H1 (cell line): ENCODE measurements at regions not wholly inside any gene's neighbourhood (a gene's known extent, or its start where the extent isn't known, plus 50 kb on each side); places are given as distances from the start of the nearest gene placed in this dataset.

Experiments used
- CTCF ChIA-PET: fragments of 300-600 bp; sonication (Branson Sonifier 250); formaldehyde crosslinking; loops from one replicate; lab custom pipeline; 2021; ENCODE audit not compliant: partially characterized antibody; lab: Charles Lee
- POLR2A ChIA-PET: fragments of 300-600 bp; sonication (Branson Sonifier 250); formaldehyde crosslinking; loops from one replicate; lab custom pipeline; 2021; ENCODE audit warnings: inconsistent platforms; ENCODE audit not compliant: partially characterized antibody; lab: Charles Lee
- DNase-seq, 2 experiments: peaks; one replicate each; pipeline versions ENCODE4 v3.0.0 to v3.0.0-alpha.2; 2010 to 2022; ENCODE audit warnings: low spot score in 2 of 2, low read depth in 1 of 2, mixed read lengths in 1 of 2
- FAIRE-seq: peaks from 2 replicates; lab custom pipeline; 2011; peaks lifted over from hg19 to GRCh38; lab: Jason Lieb, UNC
- H2AFZ ChIP-seq: 2 replicates; pipeline ENCODE4 v1.8.1; 2012; ENCODE audit warnings: low read length, inconsistent platforms
- H2AK5ac ChIP-seq: 2 replicates; pipeline ENCODE4 v1.6.1; 2013; ENCODE audit warnings: low read depth, low read length
- H2BK120ac ChIP-seq: replicated peaks from 2 replicates; pipeline ENCODE3; 2013; ENCODE audit warnings: low read depth, low read length, inconsistent platforms
- H2BK12ac ChIP-seq: 2 replicates; pipeline ENCODE4 v1.6.1; 2013; ENCODE audit warnings: low read depth, low read length
- H2BK15ac ChIP-seq: 2 replicates; pipeline ENCODE4 v1.6.1; 2013; ENCODE audit warnings: low read length
- H2BK20ac ChIP-seq: 2 replicates; pipeline ENCODE4 v1.6.1; 2013; ENCODE audit warnings: low read length
- H2BK5ac ChIP-seq: 2 replicates; pipeline ENCODE4 v1.6.1; 2013; ENCODE audit warnings: low read depth, low read length
- H3K14ac ChIP-seq: 2 replicates; pipeline ENCODE4 v1.6.1; 2013; ENCODE audit warnings: inconsistent platforms; ENCODE audit not compliant: insufficient read length
- H3K18ac ChIP-seq: 2 replicates; pipeline ENCODE4 v1.6.1; 2013; ENCODE audit warnings: low read length; ENCODE audit errors: extremely low read depth
- H3K23ac ChIP-seq: 2 replicates; pipeline ENCODE4 v1.6.1; 2013; ENCODE audit warnings: inconsistent platforms; ENCODE audit not compliant: insufficient read length
- H3K23me2 ChIP-seq: 2 replicates; pipeline ENCODE4 v1.6.1; 2013; ENCODE audit warnings: low read depth, low read length
- H3K27ac ChIP-seq: 2 replicates; pipeline ENCODE4 v1.6.1; 2011; ENCODE audit warnings: low read depth, low read length, inconsistent platforms
- H3K27me3 ChIP-seq, 4 experiments: replicated peaks in 1 of 4; 1 replicate in 1 of 4; 2 replicates in 3 of 4; pipeline versions ENCODE4 v1.6.1 to v1.8.1; 2011 to 2013; ENCODE audit warnings: low read length in 3 of 4, mild to moderate bottlenecking in 3 of 4, inconsistent platforms in 2 of 4, mixed read lengths in 2 of 4, moderate library complexity in 1 of 4; ENCODE audit not compliant: control insufficient read depth in 3 of 4, insufficient read depth in 3 of 4; ENCODE audit errors: extremely low read depth in 1 of 4
- H3K36me3 ChIP-seq, 4 experiments: 2 replicates each; pipeline versions ENCODE4 v1.6.1 to v1.8.1; 2011 to 2013; ENCODE audit warnings: mild to moderate bottlenecking in 4 of 4, low read length in 3 of 4, moderate library complexity in 2 of 4, control low read depth in 1 of 4, inconsistent platforms in 1 of 4; ENCODE audit not compliant: insufficient read depth in 4 of 4, control insufficient read depth in 2 of 4
- H3K4ac ChIP-seq: replicated peaks from 2 replicates; pipeline ENCODE3; 2013; ENCODE audit warnings: low read length, low read depth, mixed read lengths, inconsistent platforms; ENCODE audit not compliant: insufficient read length
- H3K4me1 ChIP-seq, 4 experiments: replicated peaks in 1 of 4; 1 replicate in 1 of 4; 2 replicates in 3 of 4; pipeline versions ENCODE4 v1.6.1 to v1.8.1; 2011 to 2013; ENCODE audit warnings: low read length in 3 of 4, inconsistent platforms in 2 of 4, mixed read lengths in 1 of 4; ENCODE audit not compliant: insufficient read depth in 4 of 4, control insufficient read depth in 3 of 4
- H3K4me2 ChIP-seq, 2 experiments: 2 replicates each; pipeline versions ENCODE4 v1.6.1 to v1.8.1; 2011 to 2013; ENCODE audit warnings: low read depth in 2 of 2, low read length in 2 of 2, control low read depth in 1 of 2, inconsistent platforms in 1 of 2, mild to moderate bottlenecking in 1 of 2; ENCODE audit not compliant: insufficient read depth in 1 of 2
- H3K4me3 ChIP-seq, 4 experiments: fragments of 200-600, 300-600 bp in 1 of 4; sonication (generic), shearing (Covaris generic), sonication (Bioruptor Twin) in 1 of 4; 2 replicates each; pipeline versions ENCODE4 v1.5.1 to v1.8.1; 2011 to 2016; ENCODE audit warnings: low read length in 4 of 4, low read depth in 3 of 4, control low read depth in 2 of 4, inconsistent platforms in 2 of 4, mild to moderate bottlenecking in 2 of 4, mixed read lengths in 1 of 4, moderate library complexity in 1 of 4; ENCODE audit not compliant: insufficient read depth in 2 of 4; ENCODE audit errors: extremely low read depth in 1 of 4
- H3K56ac ChIP-seq: replicated peaks from 2 replicates; pipeline ENCODE3; 2013; ENCODE audit warnings: low read depth, mild to moderate bottlenecking, mixed read lengths, low read length, inconsistent platforms; ENCODE audit not compliant: insufficient read length
- H3K79me1 ChIP-seq: 2 replicates; pipeline ENCODE4 v1.6.1; 2013; ENCODE audit warnings: low read depth, low read length, control low read depth
- H3K79me2 ChIP-seq, 2 experiments: 2 replicates each; pipeline versions ENCODE4 v1.6.1 to v1.8.1; 2012 to 2013; ENCODE audit warnings: low read length in 2 of 2, mild to moderate bottlenecking in 2 of 2, inconsistent platforms in 1 of 2; ENCODE audit not compliant: insufficient read depth in 2 of 2, control insufficient read depth in 1 of 2
- H3K9ac ChIP-seq, 4 experiments: replicated peaks in 1 of 4; 1 replicate in 1 of 4; 2 replicates in 3 of 4; pipeline versions ENCODE4 v1.6.1 to v1.8.1; 2011 to 2013; ENCODE audit warnings: low read depth in 3 of 4, low read length in 3 of 4, control low read depth in 2 of 4, mild to moderate bottlenecking in 2 of 4, moderate library complexity in 2 of 4, inconsistent platforms in 1 of 4; ENCODE audit errors: extremely low read depth in 1 of 4
- H3K9me3 ChIP-seq, 2 experiments: 2 replicates each; pipeline versions ENCODE4 v1.6.1 to v1.8.1; 2012 to 2013; ENCODE audit warnings: mild to moderate bottlenecking in 2 of 2, moderate library complexity in 2 of 2, control low read depth in 1 of 2, inconsistent platforms in 1 of 2, low read depth in 1 of 2, low read length in 1 of 2, mixed read lengths in 1 of 2; ENCODE audit not compliant: insufficient read depth in 2 of 2
- H4K20me1 ChIP-seq, 2 experiments: replicated peaks in 1 of 2; 2 replicates each; pipeline versions ENCODE3 to v1.8.1; 2011 to 2013; ENCODE audit warnings: inconsistent platforms in 2 of 2, low read length in 2 of 2, mild to moderate bottlenecking in 1 of 2; ENCODE audit not compliant: insufficient read depth in 2 of 2, control insufficient read depth in 1 of 2
- H4K5ac ChIP-seq: 2 replicates; pipeline ENCODE4 v1.6.1; 2013; ENCODE audit warnings: low read length, low read depth, mixed read lengths, inconsistent platforms; ENCODE audit not compliant: insufficient read length
- H4K8ac ChIP-seq: 2 replicates; pipeline ENCODE4 v1.8.0; 2013; ENCODE audit warnings: mild to moderate bottlenecking, moderate library complexity, low read length, inconsistent platforms; ENCODE audit not compliant: insufficient read depth; ENCODE audit errors: extremely low read depth
- H4K91ac ChIP-seq: replicated peaks from 2 replicates; pipeline ENCODE3; 2013; ENCODE audit warnings: low read length, mixed read lengths, inconsistent platforms; ENCODE audit not compliant: insufficient read length
- CBX5 ChIP-seq: fragments of 300-800, 300-1000 bp; sonication (generic); IDR thresholded peaks from 2 replicates; pipeline ENCODE4 v1.7.1; 2016; ENCODE audit warnings: antibody characterized with exemption, low read length, low read depth
- JUN ChIP-seq: IDR thresholded peaks from 2 replicates; pipeline ENCODE4 v1.6.1; 2011; ENCODE audit warnings: low read depth, mild to moderate bottlenecking, improper control_type of control experiment, low read length
- PHF8 ChIP-seq: fragments of 200-600 bp; sonication (generic); conservative IDR thresholded peaks from 2 replicates; pipeline ENCODE4 v1.7.1; 2012; ENCODE audit warnings: low read depth, mild to moderate bottlenecking, inconsistent platforms, low read length, moderate library complexity
- SP1 ChIP-seq: IDR thresholded peaks from 2 replicates; pipeline ENCODE4 v1.6.1; 2011; ENCODE audit warnings: low read depth, low read length
- SRF ChIP-seq: IDR thresholded peaks from 2 replicates; pipeline ENCODE4 v1.6.1; 2011; ENCODE audit warnings: mild to moderate bottlenecking, low read depth, low read length, moderate library complexity
- WGBS, 2 experiments: shearing (Covaris generic) in 1 of 2; methylation state at CpG; one replicate each; pipeline versions ENCODE4 v1.1.6 to v1.1.7; 2013 to 2015; ENCODE audit warnings: low lambda C conversion rate in 2 of 2, mixed read lengths in 2 of 2, inconsistent platforms in 1 of 2, low coverage in 1 of 2, missing lambda C conversion rate in 1 of 2; ENCODE audit not compliant: insufficient replicate concordance in 2 of 2, insufficient coverage in 1 of 2, insufficient read length in 1 of 2; ENCODE audit errors: extremely low coverage in 1 of 2, missing lambda C conversion rate in 1 of 2; 5-methylcytosine and 5-hydroxymethylcytosine counted together

DNA sequence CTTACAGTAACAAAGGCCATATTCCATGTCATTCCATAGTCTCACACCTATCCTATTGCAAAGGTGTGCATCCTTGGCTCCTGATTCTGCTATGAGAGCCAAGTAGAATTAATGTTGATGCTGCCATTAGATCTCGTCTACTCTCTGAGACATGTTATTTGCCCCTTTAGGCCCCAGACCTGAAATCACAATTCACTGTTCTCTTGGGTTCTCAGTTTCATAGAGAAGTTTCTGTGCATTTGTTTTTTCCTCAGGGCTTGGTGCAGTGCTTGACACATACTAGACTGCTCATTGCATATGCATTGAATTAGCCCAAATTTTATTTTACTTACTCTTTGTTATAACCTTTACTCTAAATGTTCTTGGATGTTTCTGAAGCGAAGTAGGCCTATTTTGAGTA lies 265.7 kb downstream of the JRKL start:
- ChIA-PET POLR2A (no interaction called here), CTCF (interaction anchor here (1.0 kb wide), 1 partner anchor 24 kb away, joined by 3 read pairs; no protein-coding TSS in a partner anchor)
- H2AFZ ChIP-seq: no peak overlapping the region
- H4K91ac ChIP-seq: no peak overlapping the region
- no peaks in the 10 kb centered on the region for H3K27me3 ChIP-seq
- no peak overlapping the region for H2BK5ac ChIP-seq
- no peak overlapping the region for H3K4me2 ChIP-seq
- no peak overlapping the region for H2BK15ac ChIP-seq
- H3K4me3 ChIP-seq: no peak overlapping the region
- no peak overlapping the region for H4K8ac ChIP-seq
- H3K4ac ChIP-seq: no peak overlapping the region
- H3K79me2 ChIP-seq: no peaks in the 10 kb centered on the region
- no peak for TF ChIP-seq CBX5
- TF ChIP-seq SP1: no peak
- TF ChIP-seq JUN: no peak
- no peak for TF ChIP-seq SRF
- no peak for TF ChIP-seq PHF8
- H4K20me1 ChIP-seq: no peaks in the 10 kb centered on the region
- H2BK20ac ChIP-seq: no peak overlapping the region
- no peak overlapping the region for H3K23ac ChIP-seq
- H3K18ac ChIP-seq: no peak overlapping the region
- no peak for DNase-seq
- H3K9ac ChIP-seq: no peak overlapping the region
- FAIRE-seq: no peak
- WGBS, 2 experiments: 94% methylated on average over 2 of the region's 2 CpGs; no CpG with 5 or more reads in 1 of the 2 experiments
- no peak overlapping the region for H3K14ac ChIP-seq
- no peak overlapping the region for H2BK120ac ChIP-seq
- H2AK5ac ChIP-seq: no peak overlapping the region
- no peaks in the 10 kb centered on the region for H3K4me1 ChIP-seq
- no peak overlapping the region for H3K27ac ChIP-seq
- H3K79me1 ChIP-seq: no peaks in the 10 kb centered on the region
- no peak overlapping the region for H2BK12ac ChIP-seq
- no peaks in the 10 kb centered on the region for H3K23me2 ChIP-seq
- no peaks in the 10 kb centered on the region for H3K36me3 ChIP-seq
- H3K9me3 ChIP-seq: no peaks in the 10 kb centered on the region
- no peak overlapping the region for H3K56ac ChIP-seq
- no peak overlapping the region for H4K5ac ChIP-seq
